Neural cell (in vitro differentiated cells): ENCODE measurements at regions not wholly inside any gene's neighbourhood (a gene's known extent, or its start where the extent isn't known, plus 50 kb on each side); places are given as distances from the start of the nearest gene placed in this dataset.

Source experiments
- CTCF ChIP-seq: fragments of 450-650 bp; IDR thresholded peaks from 2 replicates; pipeline ENCODE4 v1.5.1; 2014; ENCODE audit warnings: antibody characterized with exemption, mild to moderate bottlenecking, moderate library complexity; ENCODE audit not compliant: poor library complexity, severe bottlenecking
- EP300 ChIP-seq: fragments of 450-650 bp; conservative IDR thresholded peaks from 2 replicates; pipeline ENCODE4 v1.6.1; 2014; ENCODE audit warnings: antibody characterized with exemption, mild to moderate bottlenecking, moderate library complexity; ENCODE audit not compliant: poor library complexity, severe bottlenecking
- EZH2 ChIP-seq: fragments of 200-600, 300-800 bp; shearing (Covaris generic), sonication (generic); IDR thresholded peaks from 2 replicates; pipeline ENCODE4 v1.6.1; 2014; ENCODE audit warnings: antibody characterized with exemption, low read length, borderline replicate concordance, mild to moderate bottlenecking; ENCODE audit not compliant: insufficient read depth, poor library complexity, severe bottlenecking
- MXI1 ChIP-seq: fragments of 450-650 bp; conservative IDR thresholded peaks from 2 replicates; pipeline ENCODE4 v1.6.1; 2014; ENCODE audit warnings: antibody characterized with exemption, mild to moderate bottlenecking; ENCODE audit not compliant: poor library complexity, severe bottlenecking
- POLR2AphosphoS5 ChIP-seq: IDR thresholded peaks from 2 replicates; pipeline ENCODE4 v1.6.1; 2012
- RAD21 ChIP-seq: fragments of 450-650 bp; conservative IDR thresholded peaks from 2 replicates; pipeline ENCODE4 v1.6.1; 2014; ENCODE audit warnings: antibody characterized with exemption, mild to moderate bottlenecking, moderate library complexity
- REST ChIP-seq: IDR thresholded peaks from 2 replicates; pipeline ENCODE4 v1.6.1; 2012; ENCODE audit warnings: borderline replicate concordance
- SMC3 ChIP-seq: fragments of 450-650 bp; conservative IDR thresholded peaks from 2 replicates; pipeline ENCODE4 v1.6.1; 2014; ENCODE audit warnings: antibody characterized with exemption, mild to moderate bottlenecking, moderate library complexity; ENCODE audit not compliant: poor library complexity
- TAF1 ChIP-seq: IDR thresholded peaks from 2 replicates; pipeline ENCODE4 v1.6.1; 2012; ENCODE audit warnings: low read depth

GRCh38 chr16:6286176-6286575 lies 1046.5 kb upstream of the RBFOX1 start:
- TF ChIP-seq CTCF (no peak), MXI1 (no peak), EZH2 (no peak), POLR2AphosphoS5 (no peak), SMC3 (no peak), REST (no peak), EP300 (no peak), RAD21 (no peak), TAF1 (no peak)
